ENCODE measurements at regions not wholly inside any gene's neighbourhood (a gene's known extent, or its start where the extent isn't known, plus 50 kb on each side); places are given as distances from the start of the nearest gene placed in this dataset.

DNA sequence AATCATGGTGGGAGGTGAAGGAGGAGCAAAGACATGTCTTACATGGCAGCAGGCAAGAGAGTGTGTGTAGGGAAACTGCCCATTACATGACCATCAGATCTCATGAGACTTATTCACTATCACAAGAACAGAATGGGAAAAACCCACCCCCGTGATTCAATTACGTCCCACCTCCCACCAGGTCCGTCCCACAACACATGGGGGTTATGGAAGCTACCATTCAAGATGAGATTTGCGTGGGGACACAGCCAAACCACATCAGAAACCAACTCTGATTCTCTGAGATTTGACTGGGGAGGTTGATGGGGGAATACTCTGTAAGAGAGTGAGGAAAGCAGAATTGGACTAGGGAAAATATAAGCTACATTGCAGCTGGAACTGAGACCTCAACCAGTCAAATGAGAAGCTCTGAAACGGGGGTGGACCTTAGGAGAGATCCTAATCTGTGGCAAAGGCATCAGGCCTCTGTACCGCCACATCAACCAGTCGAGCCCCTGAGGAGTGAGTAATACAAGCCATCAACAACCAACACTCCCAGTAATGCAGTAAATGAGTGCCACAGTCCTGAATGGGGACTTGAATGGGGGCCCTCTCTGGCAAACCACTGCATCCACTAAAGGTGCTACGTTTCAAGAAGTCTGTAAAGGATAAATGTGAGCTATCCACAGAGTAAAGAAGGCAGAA, 207.9 kb upstream of the GADL1 start:
- TF ChIP-seq, protein P1, sequence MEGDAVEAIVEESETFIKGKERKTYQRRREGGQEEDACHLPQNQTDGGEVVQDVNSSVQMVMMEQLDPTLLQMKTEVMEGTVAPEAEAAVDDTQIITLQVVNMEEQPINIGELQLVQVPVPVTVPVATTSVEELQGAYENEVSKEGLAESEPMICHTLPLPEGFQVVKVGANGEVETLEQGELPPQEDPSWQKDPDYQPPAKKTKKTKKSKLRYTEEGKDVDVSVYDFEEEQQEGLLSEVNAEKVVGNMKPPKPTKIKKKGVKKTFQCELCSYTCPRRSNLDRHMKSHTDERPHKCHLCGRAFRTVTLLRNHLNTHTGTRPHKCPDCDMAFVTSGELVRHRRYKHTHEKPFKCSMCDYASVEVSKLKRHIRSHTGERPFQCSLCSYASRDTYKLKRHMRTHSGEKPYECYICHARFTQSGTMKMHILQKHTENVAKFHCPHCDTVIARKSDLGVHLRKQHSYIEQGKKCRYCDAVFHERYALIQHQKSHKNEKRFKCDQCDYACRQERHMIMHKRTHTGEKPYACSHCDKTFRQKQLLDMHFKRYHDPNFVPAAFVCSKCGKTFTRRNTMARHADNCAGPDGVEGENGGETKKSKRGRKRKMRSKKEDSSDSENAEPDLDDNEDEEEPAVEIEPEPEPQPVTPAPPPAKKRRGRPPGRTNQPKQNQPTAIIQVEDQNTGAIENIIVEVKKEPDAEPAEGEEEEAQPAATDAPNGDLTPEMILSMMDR (conservative IDR thresholded peaks at IDR 0.05; ENCODE audit: low read length): no peak
- no peak for TF ChIP-seq EZH2phosphoT487 (IDR thresholded peaks at IDR 0.05; ENCODE audit: borderline replicate concordance)

Measured in Loucy (cell line).